Stimulated activated naive CD8-positive, alpha-beta T cell treated with anti-CD3 and anti-CD28 coated beads, Interleukin-15, Interleukin-2, amounts not matched to agents 100 U/mL and 50 U/mL, for 24 hours (primary cell): ENCODE measurements at regions not wholly inside any gene's neighbourhood (a gene's known extent, or its start where the extent isn't known, plus 50 kb on each side); places are given as distances from the start of the nearest gene placed in this dataset.
"Not testable (repeated sequence)": the region's sequence is repeated elsewhere in the genome, so short reads cannot be mapped to it uniquely, and the experiment has no call there.

Experiments used
- ATAC-seq: fragments of 150-1000 bp; cut with Tn5 transposase; one replicate; pipeline ENCODE4 v1.10.0; 2021
- DNase-seq: peaks from one replicate; pipeline ENCODE4 v3.0.0; 2021

GRCh38 chr6:112464901-112465665 is 118.0 kb downstream of the RFPL4B start:
- DNase-seq (no peak), ATAC-seq (no peak)

- ATAC-seq = no peak
- no peak for DNase-seq
Measured at GRCh38 chr6:112466373-112467151, 119.4 kb downstream of the RFPL4B start.

DNA sequence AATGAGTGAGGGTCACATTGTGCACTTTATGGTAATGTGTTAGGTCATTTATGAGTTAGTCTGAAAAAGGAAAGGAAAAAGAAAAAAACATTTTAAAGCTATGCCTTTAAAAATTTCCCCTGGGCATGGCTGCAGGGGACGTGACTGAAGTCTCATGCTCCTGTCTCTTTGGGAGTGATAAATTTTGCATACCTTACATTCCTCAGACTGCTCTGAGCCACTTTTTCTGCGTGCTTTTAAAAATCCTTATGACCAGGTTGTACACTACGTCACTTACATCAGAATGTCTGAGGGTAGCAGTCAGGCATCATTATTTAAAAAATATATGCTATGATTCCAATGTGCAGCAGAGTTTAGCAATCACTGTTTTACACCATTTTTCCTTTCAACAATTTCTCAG is 121.2 kb downstream of the RFPL4B start:
- no peak for ATAC-seq
- DNase-seq = no peak

GRCh38 chr6:112469306-112469705 is 122.2 kb downstream of the RFPL4B start:
- DNase-seq = no peak
- ATAC-seq = no peak

DNA sequence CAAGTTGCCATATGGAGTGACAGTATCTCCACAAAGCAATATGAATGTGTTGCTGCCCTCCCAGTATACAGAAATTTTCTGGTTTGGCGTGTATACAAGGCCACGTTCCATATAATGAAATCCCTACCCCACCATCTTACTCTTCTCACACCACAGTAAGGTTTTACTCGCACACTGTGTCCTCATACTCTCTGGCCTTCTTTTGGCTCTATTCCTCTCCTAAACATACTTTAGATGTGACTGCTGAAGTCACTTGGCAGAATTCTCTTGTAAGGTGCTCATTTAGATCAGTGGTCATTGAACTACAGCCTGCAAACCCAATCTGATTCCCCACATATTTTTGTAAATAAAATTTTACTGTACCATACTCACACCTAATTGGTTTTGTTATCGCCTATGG is 123.2 kb downstream of the RFPL4B start:
- ATAC-seq = no peak
- no peak for DNase-seq

GRCh38 chr6:112470950-112471349 is 123.8 kb downstream of the RFPL4B start:
- DNase-seq (no peak), ATAC-seq (no peak)

GRCh38 chr6:112475083-112475482 is 128.0 kb downstream of the RFPL4B start:
- no peak for DNase-seq
- ATAC-seq = no peak

DNA sequence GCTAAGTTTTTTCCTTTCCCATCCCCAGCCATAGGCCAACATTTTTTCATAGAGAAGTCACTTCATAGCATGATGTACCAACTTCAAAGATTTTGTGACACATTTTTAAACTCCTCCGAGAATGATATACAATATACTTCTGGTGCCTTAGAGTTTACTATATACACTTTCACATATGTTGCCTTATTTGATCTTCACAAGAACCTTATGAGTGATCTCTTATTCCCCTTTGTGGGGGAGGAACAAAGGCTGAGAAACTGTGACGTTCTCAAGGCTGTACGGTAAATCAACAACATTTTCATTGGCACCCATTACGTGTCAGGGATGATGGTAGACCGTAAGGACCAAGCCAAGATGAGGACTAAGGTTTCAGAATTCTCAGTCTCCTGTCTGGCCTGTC is 130.0 kb downstream of the RFPL4B start:
- ATAC-seq (no peak), DNase-seq (no peak)

- ATAC-seq = no peak
- DNase-seq = no peak
Measured at GRCh38 chr6:112478036-112478435, 130.9 kb downstream of the RFPL4B start.

- not testable (repeated sequence) for ATAC-seq, DNase-seq
Measured at GRCh38 chr6:112479975-112480374, 132.8 kb downstream of the RFPL4B start.

DNA sequence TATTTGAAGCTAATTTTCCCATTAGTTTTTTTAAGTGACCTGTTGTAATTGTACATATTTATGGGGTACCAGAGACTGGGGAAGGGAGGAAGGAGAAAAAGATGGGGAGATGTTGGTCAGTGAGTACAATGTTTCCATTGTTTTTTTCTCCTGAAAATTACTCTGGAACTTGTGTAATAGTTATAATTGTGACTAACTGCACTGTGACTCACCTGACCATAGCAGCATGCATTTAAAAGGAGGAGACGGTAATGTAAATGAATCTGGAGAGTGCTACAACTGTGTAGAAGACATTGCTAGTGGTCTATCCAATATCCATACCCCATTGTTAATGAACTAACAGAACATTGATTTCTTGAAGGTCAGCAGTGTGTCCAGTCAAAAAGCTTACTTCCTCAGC is 133.4 kb downstream of the RFPL4B start:
- ATAC-seq = no peak
- no peak for DNase-seq

DNA sequence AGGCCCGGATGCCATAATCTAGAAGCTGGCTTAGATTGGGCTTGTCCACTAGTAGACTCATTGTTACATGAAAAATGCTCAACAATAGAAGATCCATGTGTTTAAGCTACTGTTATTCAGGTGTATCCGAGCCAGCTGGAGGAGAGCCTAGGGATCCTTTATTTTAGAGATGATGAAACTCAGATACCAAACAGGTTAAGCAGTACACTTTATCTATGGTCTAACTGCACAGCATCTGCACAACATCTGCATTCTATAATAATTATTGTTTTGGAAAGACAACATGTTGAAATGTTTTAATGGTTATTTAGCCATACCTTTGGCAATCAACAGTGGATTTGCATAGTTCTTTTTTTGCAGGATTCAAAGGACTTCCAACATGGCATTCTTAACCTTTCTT is 134.1 kb downstream of the RFPL4B start:
- no peak for DNase-seq
- no peak for ATAC-seq

GRCh38 chr6:112482373-112482772 is 135.2 kb downstream of the RFPL4B start:
- DNase-seq = no peak
- no peak for ATAC-seq

DNA sequence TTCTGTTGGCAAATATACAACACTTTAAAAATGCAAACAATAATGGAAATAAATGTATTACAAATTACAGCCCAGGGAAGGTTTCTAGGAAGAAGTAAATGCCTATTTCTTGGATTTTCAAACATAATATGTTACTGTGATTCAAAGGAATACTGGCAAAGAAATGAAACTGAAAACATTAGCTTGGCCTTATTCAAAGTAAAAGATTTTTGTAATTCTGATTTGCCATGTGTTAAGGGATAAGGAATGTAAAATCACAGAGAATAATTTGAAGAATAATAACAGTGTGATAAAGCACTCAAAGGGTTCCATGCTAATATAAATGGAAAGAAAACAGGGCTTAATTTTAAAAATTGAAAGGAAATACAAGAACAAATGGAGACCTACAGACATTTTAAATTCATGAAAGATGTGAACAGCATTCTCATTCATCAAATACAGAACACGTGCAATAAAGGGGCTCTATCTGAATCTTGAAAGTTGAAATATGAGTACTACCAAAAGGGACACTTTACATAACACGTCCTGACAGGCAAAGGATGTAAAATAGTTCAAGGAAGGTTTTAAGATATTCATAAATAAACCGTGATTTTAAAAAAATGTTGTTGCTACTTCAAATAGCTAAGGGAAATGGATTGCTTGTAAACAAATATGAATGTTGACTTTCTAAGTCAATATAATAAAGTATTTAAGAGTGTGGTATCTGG is 138.1 kb downstream of the RFPL4B start:
- no peak for ATAC-seq

DNA sequence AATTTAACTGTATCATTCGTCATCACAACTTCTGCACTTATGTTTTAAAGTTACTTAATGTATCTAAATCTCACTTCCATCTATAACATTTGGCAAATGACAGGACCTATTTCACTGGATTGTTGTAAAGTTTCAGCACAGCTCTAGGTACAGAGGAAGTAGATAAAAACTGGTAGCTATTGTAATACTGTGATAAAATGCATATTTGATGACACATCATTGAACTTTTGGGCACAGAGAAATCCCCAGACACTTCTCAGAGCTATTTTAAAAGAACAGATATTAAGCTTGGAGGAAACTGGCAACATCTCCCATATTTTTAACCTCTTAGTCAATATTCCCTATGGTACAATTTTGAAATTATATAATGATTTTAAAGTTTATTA is 138.7 kb downstream of the RFPL4B start:
- ATAC-seq = no peak

More for the DNA sequence above, 138.1 kb downstream of the RFPL4B start:
- no peak for DNase-seq

GRCh38 chr6:112486454-112486853 is 139.3 kb downstream of the RFPL4B start:
- ATAC-seq = no peak
- DNase-seq = no peak

More for the DNA sequence above, 138.7 kb downstream of the RFPL4B start:
- no peak for DNase-seq

DNA sequence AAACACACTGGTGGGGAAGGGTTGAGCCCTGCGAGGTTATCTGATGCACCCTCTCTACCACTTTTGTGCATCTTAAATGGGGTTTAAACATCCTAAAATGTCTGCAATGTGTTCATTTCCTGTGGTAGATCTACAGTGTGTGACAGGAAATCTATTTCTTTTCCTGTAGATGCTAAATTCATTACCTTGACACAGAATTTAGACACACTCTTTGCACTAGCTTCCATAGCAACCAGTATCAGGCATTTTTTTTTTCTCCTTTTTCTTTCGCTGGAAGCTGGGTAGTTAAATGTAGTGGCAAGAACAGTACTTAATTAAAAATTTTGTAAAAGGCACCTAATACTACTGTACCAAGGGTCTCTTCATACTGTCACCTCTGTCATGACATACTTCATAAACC is 141.1 kb downstream of the RFPL4B start:
- DNase-seq = no peak
- ATAC-seq = no peak

GRCh38 chr6:112501705-112502104 is 154.6 kb downstream of the RFPL4B start:
- DNase-seq = no peak

DNA sequence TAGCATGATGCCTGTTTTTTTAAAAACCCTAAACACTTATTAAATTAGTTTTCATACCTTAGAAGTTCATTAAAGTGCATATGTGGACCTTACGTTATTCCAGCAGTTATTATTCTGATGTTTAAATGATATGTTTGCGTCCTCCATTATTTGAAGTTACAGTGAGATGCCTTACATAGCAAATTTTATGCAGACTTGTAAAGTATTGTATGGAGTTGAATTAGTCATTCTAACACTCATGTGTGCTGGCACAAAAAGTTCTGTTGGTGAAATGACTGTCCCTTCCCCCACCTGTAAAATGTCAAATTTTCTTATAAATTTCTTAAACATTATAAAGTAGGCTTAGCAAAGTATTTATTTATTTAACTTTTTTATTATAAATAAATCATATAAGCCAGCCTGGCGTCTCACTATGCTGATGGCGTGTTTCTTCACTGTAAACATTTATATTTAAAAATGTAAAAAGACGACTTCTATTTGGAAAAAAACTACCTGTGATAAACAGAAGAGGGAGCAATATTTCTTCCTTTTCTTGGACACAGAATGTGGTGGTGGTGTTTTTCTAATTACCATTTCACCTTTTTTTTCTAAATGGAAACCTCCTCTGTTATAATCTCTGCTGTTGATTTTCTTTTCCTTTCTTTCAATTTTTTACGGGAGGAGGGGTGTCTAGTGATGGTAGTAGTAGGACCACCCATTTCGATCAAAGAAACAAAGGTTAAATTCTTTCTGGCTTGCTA is 155.4 kb downstream of the RFPL4B start:
- ATAC-seq = no peak
- no peak for DNase-seq

More at GRCh38 chr6:112501705-112502104, 154.6 kb downstream of the RFPL4B start:
- no peak for ATAC-seq

DNA sequence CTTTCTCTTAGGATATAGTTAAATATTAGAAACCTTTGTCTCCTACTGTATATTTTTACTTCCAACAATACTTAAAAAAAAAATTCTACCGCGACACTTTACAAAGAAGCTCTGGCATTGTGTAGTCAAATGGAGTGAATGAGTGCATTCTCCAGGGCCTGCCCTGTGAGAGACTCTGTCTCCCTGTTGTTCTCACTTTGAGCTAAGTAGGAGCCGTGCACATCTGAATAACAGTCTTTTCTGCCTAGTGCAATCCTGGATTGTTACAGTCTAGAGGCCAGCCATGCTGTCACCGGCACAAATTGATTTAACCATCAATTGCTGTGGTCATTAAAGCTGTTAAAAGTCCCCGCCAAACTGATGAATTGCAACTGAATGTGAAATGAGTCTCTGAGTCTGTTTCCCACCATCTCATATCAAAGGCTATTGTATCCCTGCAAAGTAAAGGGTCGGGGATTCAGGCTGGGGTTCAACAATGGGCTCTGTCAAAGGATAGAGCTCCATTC is 156.0 kb downstream of the RFPL4B start:
- DNase-seq = no peak
- ATAC-seq = no peak

DNA sequence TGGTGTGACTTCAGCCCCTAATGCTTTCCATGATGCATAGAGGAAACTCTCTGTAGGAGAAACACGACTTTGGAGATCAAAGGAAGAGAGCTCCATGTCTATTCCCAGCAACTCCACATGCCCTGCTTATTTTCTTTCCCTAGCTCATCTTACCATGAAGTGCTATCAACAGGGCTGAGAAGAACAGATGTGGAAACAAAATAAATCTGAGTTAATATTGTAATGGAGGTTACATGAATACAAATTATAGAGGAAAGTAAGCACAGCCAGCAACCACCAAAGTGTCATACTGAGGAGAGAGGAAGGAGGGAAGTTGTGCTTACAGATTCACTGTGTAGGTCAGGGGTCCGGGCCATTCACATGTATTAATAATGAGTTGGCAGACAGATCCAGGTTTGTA is 157.5 kb downstream of the RFPL4B start:
- no peak for ATAC-seq

DNA sequence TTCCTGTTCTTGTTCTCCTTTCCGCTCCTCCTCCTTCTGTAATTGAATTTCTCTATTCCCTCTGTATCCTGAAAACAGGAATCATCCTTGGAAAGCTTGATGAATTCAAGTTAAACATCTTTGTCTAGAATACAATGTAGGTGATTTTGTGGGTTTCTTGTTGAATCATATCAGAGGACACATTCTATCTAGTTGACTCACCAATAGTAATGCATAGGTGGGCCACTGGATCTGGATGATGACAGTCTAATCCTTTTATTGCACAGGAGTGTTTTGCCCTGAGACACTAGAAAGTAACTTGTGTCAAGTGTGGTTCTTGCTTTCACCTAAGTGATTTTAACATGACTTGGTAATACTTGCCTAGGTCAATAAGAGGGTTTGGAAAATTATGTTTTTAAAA is 164.3 kb downstream of the RFPL4B start:
- ATAC-seq (no peak), DNase-seq (no peak)

More for the DNA sequence above, 157.5 kb downstream of the RFPL4B start:
- no peak for DNase-seq
